ENCODE measurements at regions not wholly inside any gene's neighbourhood (a gene's known extent, or its start where the extent isn't known, plus 50 kb on each side); places are given as distances from the start of the nearest gene placed in this dataset.

DNA sequence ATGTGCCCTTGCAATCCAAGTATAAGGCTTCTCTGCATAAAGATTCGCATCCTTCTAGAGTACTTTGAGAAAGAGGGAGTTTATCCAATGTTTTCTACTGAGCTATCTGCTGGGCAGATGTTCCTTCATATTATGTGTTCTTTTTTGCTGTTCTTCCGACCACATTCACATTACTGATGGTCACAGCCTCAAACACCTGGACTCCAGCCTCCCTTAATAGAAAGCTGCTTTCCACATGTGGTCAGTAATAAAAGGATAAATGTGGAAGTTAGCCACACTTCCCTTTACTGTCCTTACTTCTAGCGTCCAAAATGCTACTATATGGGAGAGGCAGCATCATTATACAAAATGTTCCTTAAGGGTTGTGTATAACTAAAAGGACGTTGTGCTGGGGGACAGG lies 116.9 kb downstream of the CD47 start:
- TF ChIP-seq, protein P1, sequence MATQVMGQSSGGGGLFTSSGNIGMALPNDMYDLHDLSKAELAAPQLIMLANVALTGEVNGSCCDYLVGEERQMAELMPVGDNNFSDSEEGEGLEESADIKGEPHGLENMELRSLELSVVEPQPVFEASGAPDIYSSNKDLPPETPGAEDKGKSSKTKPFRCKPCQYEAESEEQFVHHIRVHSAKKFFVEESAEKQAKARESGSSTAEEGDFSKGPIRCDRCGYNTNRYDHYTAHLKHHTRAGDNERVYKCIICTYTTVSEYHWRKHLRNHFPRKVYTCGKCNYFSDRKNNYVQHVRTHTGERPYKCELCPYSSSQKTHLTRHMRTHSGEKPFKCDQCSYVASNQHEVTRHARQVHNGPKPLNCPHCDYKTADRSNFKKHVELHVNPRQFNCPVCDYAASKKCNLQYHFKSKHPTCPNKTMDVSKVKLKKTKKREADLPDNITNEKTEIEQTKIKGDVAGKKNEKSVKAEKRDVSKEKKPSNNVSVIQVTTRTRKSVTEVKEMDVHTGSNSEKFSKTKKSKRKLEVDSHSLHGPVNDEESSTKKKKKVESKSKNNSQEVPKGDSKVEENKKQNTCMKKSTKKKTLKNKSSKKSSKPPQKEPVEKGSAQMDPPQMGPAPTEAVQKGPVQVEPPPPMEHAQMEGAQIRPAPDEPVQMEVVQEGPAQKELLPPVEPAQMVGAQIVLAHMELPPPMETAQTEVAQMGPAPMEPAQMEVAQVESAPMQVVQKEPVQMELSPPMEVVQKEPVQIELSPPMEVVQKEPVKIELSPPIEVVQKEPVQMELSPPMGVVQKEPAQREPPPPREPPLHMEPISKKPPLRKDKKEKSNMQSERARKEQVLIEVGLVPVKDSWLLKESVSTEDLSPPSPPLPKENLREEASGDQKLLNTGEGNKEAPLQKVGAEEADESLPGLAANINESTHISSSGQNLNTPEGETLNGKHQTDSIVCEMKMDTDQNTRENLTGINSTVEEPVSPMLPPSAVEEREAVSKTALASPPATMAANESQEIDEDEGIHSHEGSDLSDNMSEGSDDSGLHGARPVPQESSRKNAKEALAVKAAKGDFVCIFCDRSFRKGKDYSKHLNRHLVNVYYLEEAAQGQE (IDR thresholded peaks at IDR 0.05; ENCODE audit: insufficient read depth in 1 of 2, low read depth in 2 of 2, low read length in 2 of 2): no peak

DNA sequence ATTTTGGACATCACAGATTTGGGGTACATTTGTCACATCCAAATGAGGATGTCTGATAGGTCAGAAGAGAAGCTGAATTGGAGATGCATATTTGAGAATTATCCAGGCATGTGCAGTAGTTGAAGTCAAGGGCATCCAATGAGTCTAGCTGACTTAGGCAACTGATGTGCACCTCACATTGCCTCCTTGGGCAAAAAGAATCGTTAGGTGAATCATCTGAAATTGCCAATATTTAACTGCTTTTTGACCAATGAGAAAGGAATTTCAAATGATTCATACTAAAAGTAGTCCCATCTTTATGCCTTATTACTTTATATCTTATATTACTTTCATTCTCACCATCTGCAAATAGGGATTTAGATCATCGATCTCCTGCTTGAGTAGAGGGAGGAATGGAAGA lies 117.7 kb downstream of the CD47 start:
- TF ChIP-seq POLR2AphosphoS5 (IDR thresholded peaks at IDR 0.05; ENCODE audit: low read depth, low read length): no peak
- TF ChIP-seq, protein P1 (IDR thresholded peaks at IDR 0.05; ENCODE audit: insufficient read depth in 1 of 2, low read depth in 2 of 2, low read length in 2 of 2): no peak
- TF ChIP-seq FOXP2 (optimal IDR thresholded peaks at IDR 0.05; ENCODE audit: borderline replicate concordance, extremely low read depth, extremely low read length, insufficient read depth): no peak
- no peak for TF ChIP-seq SIN3A (IDR thresholded peaks at IDR 0.05; ENCODE audit: borderline replicate concordance, insufficient read depth, low read length)
- no peak for TF ChIP-seq TAF1 (IDR thresholded peaks at IDR 0.05; ENCODE audit: borderline replicate concordance, insufficient read depth, low read length)

DNA sequence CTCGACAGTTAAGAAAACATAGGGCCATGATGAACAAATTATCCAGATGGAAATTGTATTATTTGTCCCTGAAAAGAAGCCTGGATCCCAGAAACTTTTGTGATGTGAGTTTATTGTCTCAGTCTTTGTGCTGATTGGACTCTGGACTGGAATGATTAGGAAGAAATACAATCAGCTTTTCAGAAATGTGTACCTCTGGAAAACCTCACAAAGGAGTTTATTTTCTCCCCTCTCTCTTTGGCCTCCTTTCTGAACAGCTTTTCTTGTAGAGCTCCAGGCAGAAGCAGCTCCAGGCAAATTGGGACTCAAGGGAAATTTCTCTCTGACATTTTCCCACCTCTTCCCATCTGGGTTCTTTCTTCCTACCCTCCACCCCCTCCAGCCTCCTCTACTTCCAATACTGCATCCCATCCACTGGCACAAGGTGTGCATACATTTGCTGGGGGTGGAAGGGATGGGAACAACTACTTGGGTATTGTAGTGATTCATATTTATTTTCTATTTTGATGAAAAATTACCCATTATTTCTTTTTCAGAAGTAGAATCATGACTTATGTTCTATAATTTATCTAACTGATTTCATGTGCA lies 119.7 kb downstream of the CD47 start:
- TF ChIP-seq, protein P1 (IDR thresholded peaks at IDR 0.05; ENCODE audit: insufficient read depth in 1 of 2, low read depth in 2 of 2, low read length in 2 of 2): no peak
- no peak for TF ChIP-seq POLR2AphosphoS5 (IDR thresholded peaks at IDR 0.05; ENCODE audit: low read depth, low read length)
- no peak for TF ChIP-seq FOXP2 (optimal IDR thresholded peaks at IDR 0.05; ENCODE audit: borderline replicate concordance, extremely low read depth, extremely low read length, insufficient read depth)

DNA sequence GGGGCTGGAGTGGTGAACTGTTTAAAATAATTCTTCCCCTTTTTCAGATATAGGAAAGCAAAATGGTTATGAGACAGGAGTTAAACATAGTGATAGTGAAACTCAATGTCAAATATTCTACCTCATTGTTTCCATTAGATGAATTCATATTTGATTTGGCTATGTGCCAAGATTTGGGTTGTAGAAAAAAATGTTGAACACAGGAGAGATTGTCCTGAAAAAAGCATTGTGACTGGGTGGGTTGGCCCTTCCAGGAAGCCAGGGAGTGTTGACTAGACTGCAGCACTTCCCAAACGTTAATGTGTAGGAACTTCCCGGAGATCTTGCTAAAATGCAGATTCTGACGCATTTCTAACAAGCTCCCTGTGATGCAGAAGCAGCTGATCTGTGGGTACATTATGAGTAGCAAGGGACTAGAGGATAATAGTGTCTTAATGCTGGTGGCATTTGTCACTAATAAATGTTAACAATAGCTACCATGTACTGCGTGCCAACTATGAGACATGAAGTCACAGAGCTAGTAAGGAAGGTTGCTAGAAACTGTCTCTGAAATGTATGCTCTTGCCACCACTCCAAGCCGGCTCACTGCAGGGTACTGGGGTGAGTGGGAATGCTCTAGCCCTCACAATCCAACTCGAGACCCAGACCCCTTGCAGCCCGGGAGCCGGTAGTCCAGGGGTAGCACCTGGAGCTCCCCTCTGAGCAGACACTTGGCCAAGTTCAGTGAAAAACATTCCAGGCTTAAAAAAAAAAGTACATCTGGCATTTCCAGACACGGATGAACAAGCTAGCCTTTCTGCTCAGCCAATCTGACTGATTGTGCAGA lies 120.6 kb downstream of the CD47 start:
- TF ChIP-seq SIN3A (IDR thresholded peaks at IDR 0.05; ENCODE audit: borderline replicate concordance, insufficient read depth, low read length) (no peak), TAF1 (IDR thresholded peaks at IDR 0.05; ENCODE audit: borderline replicate concordance, insufficient read depth, low read length) (no peak), POLR2AphosphoS5 (IDR thresholded peaks at IDR 0.05; ENCODE audit: low read depth, low read length) (no peak), FOXP2 (optimal IDR thresholded peaks at IDR 0.05; ENCODE audit: borderline replicate concordance, extremely low read depth, extremely low read length, insufficient read depth) (no peak)
- TF ChIP-seq, protein P1 (IDR thresholded peaks at IDR 0.05; ENCODE audit: insufficient read depth in 1 of 2, low read depth in 2 of 2, low read length in 2 of 2): 0 out of 4 replicates have a peak, but pooled peaks of 1 of the 2 experiments have one; percentile 11

All from PFSK-1 (cell line).